NCI-H187 treated with DMSO at 0.1 percent for 48 hours (cell line): ENCODE measurements at regions not wholly inside any gene's neighbourhood (a gene's known extent, or its start where the extent isn't known, plus 50 kb on each side); places are given as distances from the start of the nearest gene placed in this dataset.
"Not testable (repeated sequence)": the region's sequence is repeated elsewhere in the genome, so short reads cannot be mapped to it uniquely, and the experiment has no call there.

Source experiments
- DNase-seq: peaks from one replicate; lab custom pipeline; 2025; lab: John Stamatoyannopoulos, UW

GRCh38 chr16:29182501-29182900, 197.6 kb downstream of the LAT start:
- DNase-seq = no peak

GRCh38 chr16:29181921-29182411, 197.1 kb downstream of the LAT start:
- not testable (repeated sequence) for DNase-seq

- DNase-seq = not testable (repeated sequence)
These were observed 196.5 kb downstream of the LAT start for GRCh38 chr16:29181254-29181780.

GRCh38 chr16:29180206-29180600, 195.4 kb downstream of the LAT start:
- not testable (repeated sequence) for DNase-seq

GRCh38 chr16:29179401-29180205, 194.8 kb downstream of the LAT start:
- not testable (repeated sequence) for DNase-seq

- DNase-seq = not testable (repeated sequence)
These were observed 193.3 kb downstream of the LAT start for GRCh38 chr16:29177888-29178726.

GRCh38 chr16:29177203-29177887, 192.5 kb downstream of the LAT start:
- DNase-seq = not testable (repeated sequence)

GRCh38 chr16:29176822-29177202, 192.0 kb downstream of the LAT start:
- DNase-seq = not testable (repeated sequence)

- not testable (repeated sequence) for DNase-seq
These were observed 191.3 kb downstream of the LAT start for GRCh38 chr16:29176154-29176470.

GRCh38 chr16:29175411-29176153, 190.7 kb downstream of the LAT start:
- DNase-seq = not testable (repeated sequence)

GRCh38 chr16:29173371-29174305, 188.8 kb downstream of the LAT start:
- not testable (repeated sequence) for DNase-seq

GRCh38 chr16:29172098-29172724, 187.4 kb downstream of the LAT start:
- DNase-seq = not testable (repeated sequence)

GRCh38 chr16:29171296-29171695, 186.4 kb downstream of the LAT start:
- not testable (repeated sequence) for DNase-seq

GRCh38 chr16:29170393-29171119, 185.7 kb downstream of the LAT start:
- not testable (repeated sequence) for DNase-seq

GRCh38 chr16:29169295-29169994, 184.6 kb downstream of the LAT start:
- not testable (repeated sequence) for DNase-seq

- DNase-seq = not testable (repeated sequence)
These were observed 183.8 kb downstream of the LAT start for GRCh38 chr16:29168515-29169259.

GRCh38 chr16:29164442-29165089, 179.7 kb downstream of the LAT start:
- DNase-seq = not testable (repeated sequence)
